SK-N-SH (cell line): ENCODE measurements at regions not wholly inside any gene's neighbourhood (a gene's known extent, or its start where the extent isn't known, plus 50 kb on each side); places are given as distances from the start of the nearest gene placed in this dataset.

Experiments used
- CTCF ChIP-seq: fragments of 200-600 bp; sonication (generic); IDR thresholded peaks from 2 replicates; pipeline ENCODE4 v1.6.1; 2017; ENCODE audit warnings: antibody characterized with exemption, mild to moderate bottlenecking, moderate library complexity
- EP300 ChIP-seq, 2 experiments: IDR thresholded peaks; 2 replicates each; pipeline versions ENCODE4 v1.4.0 to v1.6.1; 2012; ENCODE audit warnings: borderline replicate concordance in 1 of 2, low read depth in 1 of 2, low read length in 1 of 2
- POLR2AphosphoS5 ChIP-seq: IDR thresholded peaks from 2 replicates; pipeline ENCODE4 v1.6.1; 2012; ENCODE audit warnings: low read depth, low read length
- RAD21 ChIP-seq: IDR thresholded peaks from 2 replicates; pipeline ENCODE4 v1.6.1; 2012; ENCODE audit warnings: mild to moderate bottlenecking, low read length
- SMC3 ChIP-seq: IDR thresholded peaks from 2 replicates; pipeline ENCODE4 v1.6.1; 2012; ENCODE audit warnings: low read depth, low read length, improper control_type of control experiment

GRCh38 chr18:64288432-64288831 lies 139.5 kb upstream of the LINC00305 start:
- TF ChIP-seq RAD21 (no peak), CTCF (no peak), POLR2AphosphoS5 (no peak), SMC3 (no peak), EP300 (IDR thresholded peaks at IDR 0.05; ENCODE audit: borderline replicate concordance in 1 of 2, low read depth in 1 of 2, low read length in 1 of 2) (no peak)
